ENCODE measurements at regions not wholly inside any gene's neighbourhood (a gene's known extent, or its start where the extent isn't known, plus 50 kb on each side); places are given as distances from the start of the nearest gene placed in this dataset.

DNA sequence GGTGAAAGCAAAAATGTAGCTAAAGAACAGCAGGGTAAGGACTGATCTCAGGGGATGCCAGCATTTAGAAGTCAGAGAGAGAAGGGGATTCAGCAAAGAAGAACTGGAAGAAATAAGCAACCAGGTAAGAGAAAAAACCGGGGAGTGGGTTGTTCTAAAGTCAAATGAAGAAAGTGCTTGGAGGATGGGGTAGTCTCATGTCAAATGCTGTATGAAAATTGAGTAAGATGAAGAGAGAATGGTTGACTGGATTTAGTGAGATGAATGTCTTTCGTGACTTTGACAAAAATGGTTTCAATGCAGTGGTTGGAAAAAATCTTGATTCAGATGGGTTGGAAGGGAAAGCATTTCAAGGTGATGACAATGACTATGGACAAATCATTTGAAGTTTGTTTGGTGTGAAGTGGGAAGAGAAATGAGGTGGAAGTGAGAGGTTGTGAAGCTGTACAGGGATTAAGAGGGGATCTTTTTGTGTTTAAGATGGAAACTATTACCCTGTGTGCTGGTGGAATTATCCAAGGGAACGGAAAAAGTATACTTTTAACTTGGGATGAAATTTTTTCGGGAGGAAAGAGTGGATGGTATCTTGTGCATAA lies 484.0 kb downstream of the ETS1 start:
- no peak for TF ChIP-seq POLR2AphosphoS5 (IDR thresholded peaks at IDR 0.05)
- no peak for TF ChIP-seq CTCF (IDR thresholded peaks at IDR 0.05)

Data from prostate gland (tissue), 2 donors.